Transverse colon (tissue), 4 donors: ENCODE measurements at regions not wholly inside any gene's neighbourhood (a gene's known extent, or its start where the extent isn't known, plus 50 kb on each side); places are given as distances from the start of the nearest gene placed in this dataset.

ENCODE experiments used
- DNase-seq: peaks from one replicate; pipeline ENCODE4 v3.0.0-alpha.2; 2019
- H3K27ac ChIP-seq, 4 donors: fragments of 200-600 bp; sonication (generic); 2 replicates each; pipeline ENCODE4 v1.5.1; 2016 to 2018; ENCODE audit warnings: inconsistent platforms in 4 of 4
- H3K27me3 ChIP-seq: fragments of 200-600 bp; sonication (generic); 2 replicates; pipeline ENCODE4 v1.5.1; 2017; ENCODE audit warnings: inconsistent platforms
- H3K36me3 ChIP-seq, 4 donors: fragments of 200-600 bp; sonication (generic); 2 replicates each; pipeline ENCODE4 v1.5.1; 2017 to 2019; ENCODE audit warnings: inconsistent platforms in 4 of 4
- H3K4me1 ChIP-seq, 4 donors: fragments of 200-600 bp; sonication (generic); 2 replicates each; pipeline ENCODE4 v1.5.1; 2017 to 2020; ENCODE audit warnings: inconsistent platforms in 4 of 4
- H3K4me3 ChIP-seq, 4 donors: fragments of 200-600 bp; sonication (generic); 1 replicate in 1 of 4; 2 replicates in 3 of 4; pipeline versions ENCODE4 v1.5.1 to v1.6.1; 2017 to 2019; ENCODE audit warnings: inconsistent platforms in 4 of 4
- H3K9me3 ChIP-seq, 2 donors: fragments of 200-600 bp; sonication (generic); 2 replicates each; pipeline ENCODE4 v1.5.1; 2017 to 2019; ENCODE audit warnings: inconsistent platforms in 2 of 2
- EP300 ChIP-seq: sonication (generic); formaldehyde crosslinking; IDR thresholded peaks from one replicate; pipeline ENCODE4 v1.6.1; 2017; ENCODE audit warnings: antibody characterized with exemption, low read depth
- POLR2A ChIP-seq: fragments of 450-650 bp; IDR thresholded peaks from one replicate; pipeline ENCODE4 v1.6.1; 2016; ENCODE audit warnings: antibody characterized with exemption, mild to moderate bottlenecking, moderate library complexity
- POLR2AphosphoS5 ChIP-seq, 3 donors: sonication (generic); formaldehyde crosslinking; IDR thresholded peaks; one replicate each; pipeline ENCODE4 v1.6.1; 2016; ENCODE audit warnings: antibody characterized with exemption in 3 of 3
- WGBS, 2 donors: methylation state at CpG; one replicate each; pipeline ENCODE4 v1.1.5; 2018; ENCODE audit warnings: low coverage in 1 of 2; 5-methylcytosine and 5-hydroxymethylcytosine counted together
- in situ Hi-C, 4 donors: fragments of 200-750 bp; cut with MboI; loops; one replicate each; pipeline versions ENCODE4 v1.15.0 to v1.15.1; 2017; ENCODE audit warnings: low sequenced_read_pairs in 3 of 4, low pct_ligation_motif_present in 1 of 4, low pct_unique_long_range_greater_than_20kb in 1 of 4
- intact Hi-C: fragments of 100-400 bp; cut with DNase I; formaldehyde crosslinking; loops from one replicate; pipeline ENCODE4 v1.15.1; 2023; ENCODE audit warnings: low total_unique reads
- TF ChIP-seq, protein P1 (sequence below), 5 experiments: fragments of 200-600 bp in 3 of 5; fragments of 450-650 bp in 2 of 5; sonication (generic) in 3 of 5; IDR thresholded peaks; 1 replicate in 2 of 5; 2 replicates in 3 of 5; pipeline ENCODE4 v1.5.1; 2016 to 2017; ENCODE audit warnings: antibody characterized with exemption in 5 of 5, inconsistent platforms in 3 of 5, mild to moderate bottlenecking in 2 of 5, moderate library complexity in 1 of 5

DNA sequence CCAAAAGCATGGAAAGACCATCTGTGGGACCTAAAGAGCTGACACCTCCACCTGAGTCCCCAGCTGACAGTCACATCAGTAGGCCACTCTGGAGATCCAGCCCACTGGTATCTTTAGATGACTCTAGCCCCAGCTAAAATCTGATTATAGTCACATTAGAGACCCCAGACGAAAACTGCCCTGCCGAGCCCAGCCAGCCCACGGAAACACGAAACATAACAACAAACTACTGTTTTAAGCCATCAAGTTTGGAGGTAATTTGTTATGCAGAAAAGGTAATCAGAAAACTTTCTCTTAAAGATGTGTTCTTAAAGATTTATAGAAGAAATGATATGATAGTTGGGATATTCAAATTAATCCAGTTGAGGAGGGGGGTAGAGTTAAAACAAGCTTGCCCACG is 175.7 kb downstream of the DHX15 start:
- Histone ChIP-seq H3K4me3 (no peak overlapping the region), H3K27me3 (no peaks in the 10 kb centered on the region), H3K36me3 (no peaks in the 10 kb centered on the region), H3K4me1 (no peaks in the 10 kb centered on the region), H3K9me3 (no peaks in the 10 kb centered on the region), H3K27ac (no peak overlapping the region)
- in situ Hi-C loops, result loop anchor here in 2 of 4 donors (25.0 kb wide), 4 partner anchors 571 to 1271 kb away; no protein-coding TSS in a partner anchor
- intact Hi-C loops, result no loop called here
- TF ChIP-seq POLR2A (no peak), POLR2AphosphoS5 (IDR thresholded peaks at IDR 0.05) (no peak), EP300 (no peak)
- TF ChIP-seq, protein P1, sequence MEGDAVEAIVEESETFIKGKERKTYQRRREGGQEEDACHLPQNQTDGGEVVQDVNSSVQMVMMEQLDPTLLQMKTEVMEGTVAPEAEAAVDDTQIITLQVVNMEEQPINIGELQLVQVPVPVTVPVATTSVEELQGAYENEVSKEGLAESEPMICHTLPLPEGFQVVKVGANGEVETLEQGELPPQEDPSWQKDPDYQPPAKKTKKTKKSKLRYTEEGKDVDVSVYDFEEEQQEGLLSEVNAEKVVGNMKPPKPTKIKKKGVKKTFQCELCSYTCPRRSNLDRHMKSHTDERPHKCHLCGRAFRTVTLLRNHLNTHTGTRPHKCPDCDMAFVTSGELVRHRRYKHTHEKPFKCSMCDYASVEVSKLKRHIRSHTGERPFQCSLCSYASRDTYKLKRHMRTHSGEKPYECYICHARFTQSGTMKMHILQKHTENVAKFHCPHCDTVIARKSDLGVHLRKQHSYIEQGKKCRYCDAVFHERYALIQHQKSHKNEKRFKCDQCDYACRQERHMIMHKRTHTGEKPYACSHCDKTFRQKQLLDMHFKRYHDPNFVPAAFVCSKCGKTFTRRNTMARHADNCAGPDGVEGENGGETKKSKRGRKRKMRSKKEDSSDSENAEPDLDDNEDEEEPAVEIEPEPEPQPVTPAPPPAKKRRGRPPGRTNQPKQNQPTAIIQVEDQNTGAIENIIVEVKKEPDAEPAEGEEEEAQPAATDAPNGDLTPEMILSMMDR (IDR thresholded peaks at IDR 0.05), result no peak
- DNase-seq, result no peak
- WGBS, 2 donors, result 91 to 93% methylated on average over 5 of the region's 5 CpGs

DNA sequence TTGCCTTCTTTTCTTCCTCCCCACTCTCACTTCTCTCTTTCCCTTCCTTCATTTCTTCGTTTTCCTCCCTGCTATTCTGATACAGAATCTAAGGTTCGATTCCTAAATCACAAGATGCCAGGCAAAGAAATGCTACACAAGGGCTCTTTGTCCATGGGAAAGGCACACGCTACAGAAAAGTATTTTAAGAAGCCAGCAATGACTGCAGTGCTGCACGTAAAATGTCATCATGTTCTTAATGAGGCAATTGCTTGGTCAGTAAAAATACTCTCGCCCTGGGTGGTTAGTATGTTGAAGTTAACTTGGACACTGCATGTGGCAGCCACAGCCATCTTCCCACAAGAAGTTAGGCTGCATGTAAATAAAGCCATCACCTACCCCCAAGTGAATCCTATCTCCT is 178.4 kb downstream of the DHX15 start:
- no peaks in the 10 kb centered on the region for H3K9me3 ChIP-seq
- no peaks in the 10 kb centered on the region for H3K27me3 ChIP-seq
- intact Hi-C loops (no loop called here), in situ Hi-C loops (loop anchor here in 2 of 4 donors (25.0 kb wide), 4 partner anchors 569 to 1269 kb away; no protein-coding TSS in a partner anchor)
- H3K36me3 ChIP-seq, result no peaks in the 10 kb centered on the region
- no peak overlapping the region for H3K4me3 ChIP-seq
- no peaks in the 10 kb centered on the region for H3K4me1 ChIP-seq
- WGBS, 2 donors, result 88 to 90% methylated on average over 2 to 5 of the region's 5 CpGs
- H3K27ac ChIP-seq, result no peak overlapping the region
- TF ChIP-seq POLR2A, result no peak
- no peak for TF ChIP-seq EP300
- TF ChIP-seq POLR2AphosphoS5 (IDR thresholded peaks at IDR 0.05), result no peak
- TF ChIP-seq, protein P1 (IDR thresholded peaks at IDR 0.05), result no peak
- no peak for DNase-seq

DNA sequence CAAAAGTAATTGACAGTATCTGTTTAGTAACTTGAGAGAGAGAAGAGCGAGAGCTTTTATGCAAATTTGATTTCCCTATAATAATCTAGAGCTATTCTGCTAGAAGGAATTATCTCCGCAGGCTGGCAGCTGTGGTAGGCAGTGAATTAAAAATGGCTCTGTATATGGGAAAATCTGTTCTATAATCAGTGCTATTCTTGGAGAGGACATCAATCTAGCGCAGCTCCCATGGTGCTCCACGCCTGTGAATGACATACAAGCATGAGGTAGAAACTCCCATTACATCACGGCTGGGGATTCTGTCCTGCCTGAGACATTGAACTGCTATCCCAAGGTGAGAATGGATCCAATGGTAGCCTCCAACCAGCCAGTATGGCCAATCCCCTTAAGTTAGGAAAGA is 179.0 kb downstream of the DHX15 start:
- no peaks in the 10 kb centered on the region for H3K9me3 ChIP-seq
- WGBS, 2 donors, result 81 to 87% methylated on average over 3 to 5 of the region's 5 CpGs
- intact Hi-C loops, result no loop called here
- H3K4me1 ChIP-seq, result no peaks in the 10 kb centered on the region
- DNase-seq, result no peak
- H3K27ac ChIP-seq, result no peak overlapping the region
- H3K27me3 ChIP-seq, result no peaks in the 10 kb centered on the region
- H3K4me3 ChIP-seq, result no peak overlapping the region
- H3K36me3 ChIP-seq, result no peaks in the 10 kb centered on the region
- in situ Hi-C loops, result loop anchor here in 2 of 4 donors (25.0 kb wide), 4 partner anchors 568 to 1268 kb away; no protein-coding TSS in a partner anchor
- no peak for TF ChIP-seq EP300
- no peak for TF ChIP-seq POLR2A
- TF ChIP-seq, protein P1 (IDR thresholded peaks at IDR 0.05), result no peak
- TF ChIP-seq POLR2AphosphoS5 (IDR thresholded peaks at IDR 0.05), result no peak

DNA sequence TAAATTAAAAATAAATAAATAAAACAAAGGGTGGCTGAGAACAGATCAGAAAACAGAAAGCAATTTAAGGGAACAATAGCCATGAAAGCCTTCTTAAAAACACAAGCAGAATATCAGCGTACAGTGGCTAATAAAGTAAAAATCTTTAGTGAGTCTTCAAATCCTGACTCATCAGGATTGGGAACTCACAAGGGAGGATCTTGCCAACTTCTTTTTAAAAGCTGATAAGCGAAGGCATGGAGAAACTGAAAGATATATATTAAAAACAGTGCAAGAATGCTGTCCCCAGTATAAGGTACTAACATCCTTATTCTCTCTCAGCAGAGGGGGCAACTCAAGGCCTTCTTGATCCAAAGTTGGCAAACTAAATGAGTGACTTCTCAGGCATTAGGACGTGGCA is 180.1 kb downstream of the DHX15 start:
- no peak overlapping the region for H3K27ac ChIP-seq
- no peaks in the 10 kb centered on the region for H3K36me3 ChIP-seq
- in situ Hi-C loops (loop anchor here in 2 of 4 donors (25.0 kb wide), 4 partner anchors 567 to 1267 kb away; no protein-coding TSS in a partner anchor), intact Hi-C loops (no loop called here)
- TF ChIP-seq EP300 (no peak), POLR2A (no peak), POLR2AphosphoS5 (IDR thresholded peaks at IDR 0.05) (no peak)
- TF ChIP-seq, protein P1 (IDR thresholded peaks at IDR 0.05), result no peak
- no peak for DNase-seq
- H3K4me3 ChIP-seq, result no peak overlapping the region
- no peaks in the 10 kb centered on the region for H3K9me3 ChIP-seq
- no peaks in the 10 kb centered on the region for H3K4me1 ChIP-seq
- H3K27me3 ChIP-seq, result no peaks in the 10 kb centered on the region
- 79 to 91% methylated on average over 3 of the region's 3 CpGs for WGBS, 2 donors
